Suprapubic skin (tissue), 4 donors: ENCODE measurements at regions not wholly inside any gene's neighbourhood (a gene's known extent, or its start where the extent isn't known, plus 50 kb on each side); places are given as distances from the start of the nearest gene placed in this dataset.

Experiments
- EP300 ChIP-seq: sonication (generic); formaldehyde crosslinking; IDR thresholded peaks from one replicate; pipeline ENCODE4 v1.6.1; 2017; ENCODE audit warnings: antibody characterized with exemption
- POLR2A ChIP-seq, 2 donors: fragments of 450-650 bp; IDR thresholded peaks; one replicate each; pipeline ENCODE4 v1.6.1; 2017; ENCODE audit warnings: antibody characterized with exemption in 2 of 2, mild to moderate bottlenecking in 2 of 2, moderate library complexity in 2 of 2
- POLR2AphosphoS5 ChIP-seq, 3 donors: sonication (generic); formaldehyde crosslinking; IDR thresholded peaks; one replicate each; pipeline ENCODE4 v1.6.1; 2017; ENCODE audit warnings: antibody characterized with exemption in 3 of 3
- TF ChIP-seq, protein P1 (sequence below), 2 donors: fragments of 200-600 bp in 1 of 2; fragments of 450-650 bp in 1 of 2; sonication (generic) in 1 of 2; IDR thresholded peaks; one replicate each; pipeline ENCODE4 v1.5.1; 2016 to 2019; ENCODE audit warnings: antibody characterized with exemption in 2 of 2, mild to moderate bottlenecking in 1 of 2, moderate library complexity in 1 of 2

DNA sequence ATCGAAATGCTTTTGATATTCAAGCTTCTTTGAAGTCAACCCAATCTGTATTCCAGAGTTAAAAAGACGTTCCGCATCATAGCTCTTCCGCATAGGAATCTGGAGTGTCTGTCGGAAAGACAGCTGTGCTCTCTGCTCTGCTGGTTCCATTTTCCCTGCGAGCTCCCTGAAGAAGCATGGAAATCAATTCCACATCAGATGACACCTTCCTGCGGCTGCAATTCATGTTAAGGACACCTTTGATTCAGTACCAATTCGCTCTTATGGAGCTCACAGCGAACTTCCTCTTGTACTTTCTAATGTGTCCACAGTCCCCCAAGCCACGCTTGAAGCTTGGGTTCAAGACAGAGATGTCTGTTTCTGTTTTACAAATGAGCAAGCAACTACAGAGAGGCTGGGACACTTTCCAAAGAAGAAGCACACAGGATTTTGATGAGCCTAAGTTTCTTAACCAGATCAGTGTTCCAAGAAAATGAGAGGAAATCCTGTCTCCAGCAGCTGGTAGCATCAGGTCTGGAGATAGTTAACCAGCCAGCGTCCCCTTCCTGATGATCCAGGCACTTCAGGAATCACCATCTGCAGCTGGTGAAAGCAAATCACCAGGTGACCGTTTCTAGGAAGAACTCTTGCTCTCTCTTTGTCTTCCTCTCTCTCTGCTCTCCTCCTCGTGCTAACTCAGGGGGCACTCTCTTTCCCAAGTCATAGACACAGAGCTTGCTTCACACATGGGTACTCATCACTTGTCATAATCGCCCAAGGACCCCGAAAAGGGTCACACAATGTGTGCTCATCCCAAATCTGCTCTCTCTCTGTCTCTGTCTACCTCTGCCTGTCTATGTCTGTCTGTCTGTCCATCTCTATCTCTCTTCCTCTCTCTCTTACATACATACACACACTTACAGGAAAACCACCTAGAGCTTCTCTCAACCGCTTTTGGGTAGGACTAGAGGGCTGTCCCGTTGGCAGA, 281.8 kb downstream of the FAM43A start:
- TF ChIP-seq POLR2A (IDR thresholded peaks at IDR 0.05) (no peak), POLR2AphosphoS5 (IDR thresholded peaks at IDR 0.05) (no peak), EP300 (no peak)
- TF ChIP-seq, protein P1, sequence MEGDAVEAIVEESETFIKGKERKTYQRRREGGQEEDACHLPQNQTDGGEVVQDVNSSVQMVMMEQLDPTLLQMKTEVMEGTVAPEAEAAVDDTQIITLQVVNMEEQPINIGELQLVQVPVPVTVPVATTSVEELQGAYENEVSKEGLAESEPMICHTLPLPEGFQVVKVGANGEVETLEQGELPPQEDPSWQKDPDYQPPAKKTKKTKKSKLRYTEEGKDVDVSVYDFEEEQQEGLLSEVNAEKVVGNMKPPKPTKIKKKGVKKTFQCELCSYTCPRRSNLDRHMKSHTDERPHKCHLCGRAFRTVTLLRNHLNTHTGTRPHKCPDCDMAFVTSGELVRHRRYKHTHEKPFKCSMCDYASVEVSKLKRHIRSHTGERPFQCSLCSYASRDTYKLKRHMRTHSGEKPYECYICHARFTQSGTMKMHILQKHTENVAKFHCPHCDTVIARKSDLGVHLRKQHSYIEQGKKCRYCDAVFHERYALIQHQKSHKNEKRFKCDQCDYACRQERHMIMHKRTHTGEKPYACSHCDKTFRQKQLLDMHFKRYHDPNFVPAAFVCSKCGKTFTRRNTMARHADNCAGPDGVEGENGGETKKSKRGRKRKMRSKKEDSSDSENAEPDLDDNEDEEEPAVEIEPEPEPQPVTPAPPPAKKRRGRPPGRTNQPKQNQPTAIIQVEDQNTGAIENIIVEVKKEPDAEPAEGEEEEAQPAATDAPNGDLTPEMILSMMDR (IDR thresholded peaks at IDR 0.05), result no peak
